Stimulated activated CD8-positive, alpha-beta memory T cell treated with anti-CD3 and anti-CD28 coated beads, Interleukin-2, amount 100 ng/mL, for 1 hour (primary cell): ENCODE measurements at regions not wholly inside any gene's neighbourhood (a gene's known extent, or its start where the extent isn't known, plus 50 kb on each side); places are given as distances from the start of the nearest gene placed in this dataset.
"Not testable (repeated sequence)": the region's sequence is repeated elsewhere in the genome, so short reads cannot be mapped to it uniquely, and the experiment has no call there.

Source experiments
- DNase-seq, 2 donors: peaks; one replicate each; pipeline ENCODE4 v3.0.0-alpha.2; 2020; ENCODE audit warnings: low read depth in 2 of 2

DNA sequence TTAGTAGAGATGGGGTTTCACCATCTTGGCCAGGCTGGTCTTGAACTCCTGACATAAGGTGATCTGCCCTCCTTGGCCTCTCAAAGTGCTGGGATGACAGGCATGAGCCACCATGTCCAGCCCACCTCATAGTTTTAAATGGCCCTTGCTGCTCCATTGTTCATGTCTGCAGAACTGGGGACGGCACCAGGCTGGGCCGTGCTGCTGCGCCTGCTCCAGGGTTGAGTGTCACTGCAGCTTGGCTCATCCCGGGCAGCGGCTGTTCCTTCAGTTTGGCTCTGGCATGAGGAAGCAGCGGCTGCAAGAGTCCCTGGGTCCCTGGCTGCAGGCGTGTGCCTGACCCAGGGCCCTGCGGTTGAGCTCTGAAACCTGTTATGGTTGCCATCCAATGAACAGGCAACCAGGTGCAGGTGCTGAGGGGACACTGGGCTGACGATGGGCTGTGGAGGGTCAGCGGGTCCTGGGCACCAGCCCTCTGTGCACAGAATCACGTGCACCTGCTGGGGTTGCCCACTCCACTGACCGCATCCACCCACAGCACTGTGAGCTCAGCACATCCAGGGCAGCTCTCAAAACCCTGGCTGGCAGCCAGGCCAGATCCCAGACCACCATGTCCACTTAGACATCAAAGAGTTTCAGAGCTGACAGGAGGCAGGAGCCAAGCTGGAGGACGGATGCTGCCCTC lies 70.2 kb upstream of the PPP2R2D start:
- no peak for DNase-seq

DNA sequence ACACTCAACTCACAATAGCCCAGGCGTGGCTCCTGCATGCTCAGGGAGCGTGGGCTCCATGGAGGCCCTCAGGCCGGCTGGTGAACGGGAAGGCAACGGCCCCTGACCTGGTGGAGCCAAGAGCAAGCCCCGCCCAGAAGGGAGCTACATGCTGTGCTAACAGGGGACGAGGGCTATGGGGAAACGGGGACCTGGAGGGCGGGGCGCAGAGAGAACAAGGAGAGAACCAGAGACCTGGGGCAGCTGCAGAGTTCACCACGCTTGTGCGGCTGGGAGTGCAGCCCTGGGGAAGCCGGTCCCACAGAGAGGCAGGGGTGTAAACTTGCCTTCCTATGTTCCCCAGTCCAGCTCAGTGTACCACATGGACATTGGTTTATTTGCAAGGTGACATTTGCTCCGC lies 69.2 kb upstream of the PPP2R2D start:
- no peak for DNase-seq

DNA sequence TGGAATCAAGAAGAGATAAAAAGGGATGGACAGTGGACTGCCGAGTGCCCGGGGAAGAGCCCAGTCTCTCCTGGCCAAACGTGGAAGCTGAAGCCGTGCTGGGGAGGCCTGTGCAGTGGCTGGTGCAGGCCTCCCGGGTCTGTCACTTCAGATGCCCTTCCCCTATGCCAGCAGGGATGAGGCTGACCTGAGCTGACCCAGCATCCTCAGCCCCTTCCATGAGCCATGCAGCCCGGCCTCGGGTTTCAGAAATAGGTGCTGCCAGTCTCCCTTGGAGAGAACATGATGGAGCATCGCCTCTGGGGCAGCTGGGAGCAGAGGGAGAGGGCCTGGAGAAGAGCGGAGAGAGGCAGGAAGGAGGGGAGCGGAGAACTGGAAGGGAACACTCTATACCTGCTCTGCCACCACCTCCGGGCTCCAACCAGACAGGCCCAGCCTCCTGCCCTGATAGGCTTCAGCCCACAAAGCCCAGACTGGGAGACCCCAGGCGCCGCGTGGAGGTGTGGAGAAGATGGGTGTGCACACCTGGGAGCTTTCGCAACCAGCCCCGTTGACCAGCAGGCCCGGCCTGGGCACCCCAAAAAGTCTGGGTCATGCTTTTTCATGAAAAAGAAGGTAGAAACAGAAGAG lies 68.6 kb upstream of the PPP2R2D start:
- DNase-seq: no peak

DNA sequence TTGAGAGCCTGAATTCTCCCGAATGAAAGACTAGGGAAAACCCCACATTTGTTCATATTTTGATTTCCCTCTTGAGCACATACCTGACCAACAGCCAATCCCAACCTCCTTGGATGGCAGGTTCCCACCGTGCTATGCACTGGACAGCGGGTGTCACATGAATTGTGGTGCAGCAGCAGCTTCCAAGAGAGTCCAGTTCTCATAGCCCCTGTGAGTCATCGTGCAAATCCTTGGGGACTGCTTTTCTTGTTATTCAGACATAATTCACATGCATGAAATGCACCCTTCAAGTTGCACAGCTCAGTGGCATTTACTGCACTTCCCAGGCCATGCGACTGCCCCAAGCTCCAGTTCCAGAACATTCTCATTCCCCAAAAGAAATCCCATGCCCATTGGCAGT lies 67.8 kb upstream of the PPP2R2D start:
- no peak for DNase-seq

DNA sequence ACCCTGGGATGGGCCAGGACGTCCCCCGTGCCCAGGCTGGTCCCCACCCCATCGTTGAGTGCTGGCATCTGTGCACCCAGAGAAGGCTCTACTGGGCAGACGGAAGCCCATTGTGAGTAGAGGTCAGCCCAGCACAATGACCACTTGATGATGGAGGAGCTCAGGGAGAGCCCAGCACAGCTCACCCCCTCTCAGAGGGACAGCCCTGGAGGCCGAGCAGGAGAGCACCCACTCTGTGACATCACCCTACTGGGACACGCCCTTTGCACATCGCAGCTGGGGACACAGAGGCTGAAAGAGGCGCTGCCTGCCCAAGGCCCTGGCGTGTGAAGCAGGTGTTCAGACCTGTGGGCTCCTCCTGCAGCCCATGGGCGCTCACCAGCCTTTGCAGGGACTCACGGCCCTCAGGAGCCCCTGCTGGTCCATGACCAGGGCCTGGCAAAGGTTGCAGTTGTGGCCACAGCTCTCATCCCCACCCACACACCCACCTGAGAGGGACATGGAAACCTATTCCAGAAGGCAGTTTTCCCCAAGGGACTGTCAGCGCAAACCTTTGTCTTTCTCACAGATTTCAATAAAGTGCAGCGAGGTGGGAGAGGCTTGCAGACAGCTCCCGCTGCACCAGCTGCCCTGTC lies 67.2 kb upstream of the PPP2R2D start:
- no peak for DNase-seq

DNA sequence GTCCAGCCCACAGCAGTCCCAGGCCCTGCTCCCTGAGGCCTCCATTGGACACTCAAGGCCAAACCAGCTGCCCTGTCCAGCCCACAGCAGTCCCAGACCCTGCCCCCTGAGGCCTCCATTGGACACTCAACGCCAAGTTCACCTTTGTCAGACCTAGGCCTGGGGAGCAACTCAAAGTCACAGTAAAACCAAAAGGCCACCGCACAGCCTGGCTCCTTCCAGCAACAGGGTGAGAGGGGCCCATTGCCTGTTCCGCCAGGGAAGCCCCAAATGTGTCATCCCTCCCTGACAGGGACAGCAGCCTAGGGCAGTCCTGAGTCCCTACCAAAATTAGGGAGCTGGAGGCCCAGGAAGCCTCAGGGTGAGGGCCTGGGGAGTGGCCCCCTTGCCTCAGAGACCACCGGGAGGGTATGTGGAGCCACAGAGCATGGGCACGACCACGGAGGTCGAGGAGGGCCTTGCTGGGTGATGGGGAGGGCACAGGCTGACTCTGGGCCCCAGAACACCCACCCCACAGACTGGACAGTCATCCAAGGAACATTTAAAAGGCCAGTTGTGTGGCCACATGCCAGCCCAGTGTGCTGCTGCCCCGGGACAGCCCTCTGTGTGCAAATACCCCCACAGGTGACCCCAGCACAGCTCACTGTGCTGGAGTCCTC lies 66.5 kb upstream of the PPP2R2D start:
- DNase-seq: no peak

DNA sequence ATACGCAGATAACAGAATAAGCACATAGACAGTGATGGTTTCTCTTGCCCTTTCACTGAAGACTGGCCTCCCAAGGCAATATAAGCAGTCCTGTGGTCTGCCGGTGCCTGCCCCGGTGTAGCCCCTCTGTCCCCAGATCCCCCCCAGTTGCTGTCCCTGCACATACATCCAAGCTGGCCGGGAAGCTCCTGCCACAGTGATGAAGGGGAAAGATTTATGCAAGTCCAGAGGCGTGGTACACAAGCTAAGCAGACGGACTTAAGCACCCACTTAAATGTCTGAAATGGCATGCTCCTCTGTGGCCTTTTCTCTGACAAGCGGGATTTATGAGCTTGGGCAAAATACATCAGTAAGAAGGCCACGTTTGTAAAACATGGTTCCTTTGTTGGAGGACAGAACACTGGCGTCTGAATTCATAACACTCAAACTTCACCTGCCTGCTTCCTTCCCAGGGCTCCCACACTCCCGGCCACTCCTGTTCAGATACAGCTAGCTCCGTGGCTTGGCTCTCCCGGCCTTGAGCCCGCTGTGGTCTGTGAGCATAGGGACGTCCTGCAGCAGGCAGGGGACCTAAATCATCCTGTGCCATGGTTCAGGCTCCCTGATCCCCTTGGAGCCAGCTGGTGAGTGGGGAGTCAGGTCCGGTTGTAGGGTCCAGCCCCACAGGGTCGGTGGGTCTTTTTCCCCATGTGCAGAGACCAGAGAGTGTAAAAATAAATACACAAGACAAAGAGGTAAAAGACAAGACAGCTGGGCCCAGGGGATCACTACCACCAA lies 61.7 kb upstream of the PPP2R2D start:
- DNase-seq: no peak

DNA sequence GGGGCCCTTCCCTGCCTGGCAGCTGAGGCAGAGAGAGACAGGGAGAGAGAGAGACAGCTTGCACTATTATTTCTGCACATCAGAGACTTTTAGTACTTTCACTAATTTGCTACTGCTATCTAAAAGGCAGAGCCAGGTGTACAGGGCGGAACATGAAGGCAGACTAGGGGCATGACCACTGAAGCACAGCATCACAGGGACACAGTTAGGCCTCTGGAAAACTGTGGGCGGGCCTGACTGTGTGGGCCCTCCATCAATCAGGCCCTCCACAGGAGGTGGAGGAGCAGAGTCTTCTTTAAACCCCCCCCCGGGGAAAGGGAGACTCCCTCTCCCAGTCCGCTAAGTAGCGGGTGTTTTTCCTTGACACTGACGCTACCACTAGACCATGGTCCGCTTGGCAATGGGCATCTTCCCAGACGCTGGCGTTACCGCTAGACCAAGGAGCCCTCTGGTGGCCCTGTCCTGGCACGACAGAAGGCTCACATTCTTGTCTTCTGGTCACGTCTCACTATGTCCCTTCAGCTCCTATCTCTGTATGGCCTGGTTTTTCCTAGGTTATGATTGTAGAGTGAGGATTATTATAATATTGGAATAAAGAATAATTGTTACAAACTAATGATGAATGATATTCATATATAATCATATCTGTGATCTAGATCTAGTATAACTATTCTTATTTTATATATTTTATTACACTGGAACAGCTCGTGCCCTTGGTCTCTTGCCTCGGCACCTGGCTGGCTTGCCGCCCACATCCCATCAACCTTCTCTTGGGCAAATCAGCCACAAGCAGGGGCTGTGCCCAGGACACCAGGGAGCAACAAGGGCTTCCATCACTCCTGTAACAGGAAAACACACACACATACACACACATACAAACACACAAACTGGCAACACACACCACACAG lies 60.7 kb upstream of the PPP2R2D start:
- not testable (repeated sequence) for DNase-seq

DNA sequence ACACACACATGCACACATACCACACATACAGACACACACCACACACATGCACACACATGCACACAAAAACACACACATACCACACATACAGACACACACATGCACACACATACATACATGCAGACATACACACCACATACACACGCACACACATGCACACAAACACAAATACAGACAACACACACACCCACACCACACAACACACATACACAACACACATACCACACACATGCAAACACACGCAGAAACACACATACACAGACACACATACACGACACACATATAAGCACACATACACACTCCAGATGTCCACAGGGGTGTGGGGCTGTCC lies 60.1 kb upstream of the PPP2R2D start:
- DNase-seq: no peak

DNA sequence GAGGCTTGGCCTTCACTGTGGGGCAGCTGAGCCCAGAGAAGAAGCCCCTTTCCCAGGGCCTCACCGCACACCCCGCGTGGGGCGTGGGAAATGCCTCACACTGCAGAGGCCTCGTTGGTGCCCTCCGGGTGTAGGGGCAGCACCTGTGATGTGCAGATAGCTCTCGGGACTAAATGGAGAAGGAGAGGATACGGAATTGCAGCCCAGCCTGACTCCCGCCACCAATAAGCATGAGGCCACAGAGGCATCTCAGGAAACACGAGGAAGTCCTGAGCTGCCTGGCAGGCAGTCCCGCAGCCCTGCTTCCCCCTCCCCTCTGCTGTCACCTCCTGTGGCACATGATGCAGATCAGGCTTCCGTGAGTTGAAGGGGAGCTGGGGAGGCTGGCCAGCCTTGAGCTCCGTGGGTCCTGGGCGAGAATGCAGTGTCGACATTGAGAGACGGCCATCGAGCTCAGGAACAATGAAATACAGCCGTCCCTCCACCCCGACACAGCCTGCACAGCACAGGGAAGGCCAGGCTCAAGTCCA lies 59.6 kb upstream of the PPP2R2D start:
- no peak for DNase-seq

DNA sequence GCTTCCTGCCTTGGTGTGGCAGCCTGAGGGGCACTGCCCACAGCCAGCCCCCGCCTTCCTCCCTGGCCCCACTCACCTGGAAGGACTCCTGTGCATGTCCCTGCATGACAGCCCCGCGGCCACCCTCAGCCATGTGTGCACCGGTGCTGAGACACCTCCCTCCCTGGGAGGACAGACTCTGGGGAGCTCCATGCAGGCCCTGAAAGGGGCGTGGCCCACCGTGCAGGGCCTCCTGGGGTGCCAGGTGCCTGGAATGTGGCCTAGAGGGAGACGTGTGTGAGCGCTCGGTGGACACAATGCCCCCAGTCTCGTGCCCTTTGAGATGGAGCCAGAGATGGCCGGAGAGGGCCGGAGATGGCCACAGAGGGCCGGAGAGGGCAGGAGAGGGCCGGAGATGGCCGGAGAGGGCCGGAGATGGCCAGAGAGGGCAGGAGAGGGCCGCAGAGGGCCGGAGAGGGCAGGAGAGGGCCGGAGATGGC lies 59.1 kb upstream of the PPP2R2D start:
- DNase-seq: no peak

DNA sequence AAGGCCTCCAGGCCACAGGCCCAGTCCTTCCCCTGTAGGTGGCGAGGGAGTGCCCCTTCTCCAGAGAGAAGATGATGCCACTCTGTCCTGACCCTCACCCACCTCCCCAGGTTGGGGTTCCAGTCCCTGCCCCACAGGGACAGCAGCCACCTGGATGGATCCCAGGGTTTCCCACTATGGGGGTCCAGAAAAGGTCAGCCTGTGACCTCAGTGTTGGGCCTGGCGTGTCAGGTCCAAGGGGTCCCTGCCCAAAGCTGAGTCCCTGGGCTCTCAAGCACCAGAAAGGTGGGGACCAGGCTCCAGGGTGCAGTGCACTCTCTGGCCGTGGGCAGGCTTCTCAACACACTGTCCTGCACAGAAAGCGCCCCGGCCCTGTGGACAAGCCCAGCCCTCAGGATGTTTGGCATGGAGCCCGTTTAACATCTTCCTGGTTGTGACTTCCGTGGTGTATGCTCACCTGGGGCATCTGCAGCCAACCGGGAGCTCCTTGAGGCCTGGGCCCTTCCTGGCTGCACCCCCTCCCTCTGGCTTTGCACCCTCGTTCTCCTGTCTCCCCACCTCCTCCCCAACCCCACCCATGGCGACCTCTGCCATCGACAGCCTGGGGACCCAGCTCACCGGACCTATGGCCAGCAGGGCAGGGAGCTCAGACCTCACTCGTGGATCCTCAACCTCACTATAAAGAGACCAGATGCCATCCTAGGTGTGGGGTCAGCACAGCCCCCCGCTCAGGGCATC lies 58.3 kb upstream of the PPP2R2D start:
- no peak for DNase-seq

DNA sequence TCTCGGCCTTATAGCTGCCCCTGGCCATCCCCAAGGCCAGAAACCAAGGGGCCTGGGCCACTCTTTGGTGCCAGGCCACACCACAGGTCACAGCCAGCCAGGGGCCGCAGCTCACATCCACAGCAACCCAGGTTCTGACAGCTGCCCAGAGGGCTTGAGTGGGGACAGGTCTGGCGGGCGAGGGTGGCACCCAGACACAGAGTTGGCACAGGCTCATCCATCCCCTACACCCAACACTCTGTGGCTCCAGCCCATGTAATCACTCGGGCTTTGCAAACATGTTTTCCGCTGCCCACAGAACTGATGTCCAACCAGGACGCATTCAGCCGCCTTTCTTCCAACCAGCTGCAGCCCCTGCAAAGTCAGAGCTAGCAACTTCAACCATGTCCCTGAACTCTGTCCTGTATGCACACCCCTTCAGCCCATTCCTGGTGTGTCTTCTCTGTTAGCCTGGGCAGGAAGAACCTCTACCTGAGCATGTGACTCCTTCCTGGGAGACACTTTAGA lies 57.7 kb upstream of the PPP2R2D start:
- DNase-seq: no peak

DNA sequence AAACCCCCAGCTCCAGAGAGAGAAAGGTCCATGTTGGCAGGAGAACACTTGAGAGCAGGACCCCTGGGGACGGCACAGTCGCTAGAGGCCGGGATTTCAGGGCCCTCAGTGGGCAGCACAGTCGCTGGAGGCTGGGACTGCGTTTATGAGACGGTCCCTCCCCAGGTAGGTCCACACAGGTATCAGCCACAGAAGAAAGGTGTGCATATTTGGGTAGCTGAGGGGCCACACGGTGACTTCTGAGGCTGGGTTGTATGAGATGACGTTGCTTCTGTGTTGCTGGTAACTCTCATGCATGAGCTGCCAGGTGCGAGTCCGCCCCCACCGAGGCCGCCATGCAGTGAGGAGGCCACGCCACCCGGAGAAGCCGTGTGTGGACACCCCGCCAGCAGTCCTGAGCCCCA lies 56.9 kb upstream of the PPP2R2D start:
- no peak for DNase-seq

DNA sequence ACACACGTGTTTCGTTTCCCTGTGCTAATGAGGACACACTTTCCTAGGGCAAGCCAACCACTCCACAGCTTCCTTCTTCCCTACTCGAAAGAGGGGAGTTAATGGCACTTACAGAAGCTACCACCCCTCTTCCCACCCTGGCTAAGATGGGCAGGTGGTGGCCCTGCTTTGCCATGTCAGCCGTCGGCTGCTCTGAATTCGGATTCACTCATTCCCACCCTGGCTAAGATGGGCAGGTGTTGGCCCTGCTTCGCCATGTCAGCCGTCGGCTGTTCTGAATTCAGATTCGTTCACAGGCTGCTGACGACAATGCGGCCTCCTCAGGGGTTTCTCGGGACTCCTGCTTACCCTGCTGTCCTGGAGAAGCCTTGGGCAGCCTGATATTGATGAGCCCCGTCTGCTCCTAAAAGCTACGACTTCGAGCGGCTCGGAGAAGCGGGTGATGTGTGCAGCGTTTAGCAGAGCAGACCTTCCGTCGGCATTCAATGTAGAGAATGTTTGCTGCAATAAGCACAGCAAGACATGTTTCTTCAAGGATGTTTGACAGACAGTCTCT lies 56.2 kb upstream of the PPP2R2D start:
- no peak for DNase-seq

DNA sequence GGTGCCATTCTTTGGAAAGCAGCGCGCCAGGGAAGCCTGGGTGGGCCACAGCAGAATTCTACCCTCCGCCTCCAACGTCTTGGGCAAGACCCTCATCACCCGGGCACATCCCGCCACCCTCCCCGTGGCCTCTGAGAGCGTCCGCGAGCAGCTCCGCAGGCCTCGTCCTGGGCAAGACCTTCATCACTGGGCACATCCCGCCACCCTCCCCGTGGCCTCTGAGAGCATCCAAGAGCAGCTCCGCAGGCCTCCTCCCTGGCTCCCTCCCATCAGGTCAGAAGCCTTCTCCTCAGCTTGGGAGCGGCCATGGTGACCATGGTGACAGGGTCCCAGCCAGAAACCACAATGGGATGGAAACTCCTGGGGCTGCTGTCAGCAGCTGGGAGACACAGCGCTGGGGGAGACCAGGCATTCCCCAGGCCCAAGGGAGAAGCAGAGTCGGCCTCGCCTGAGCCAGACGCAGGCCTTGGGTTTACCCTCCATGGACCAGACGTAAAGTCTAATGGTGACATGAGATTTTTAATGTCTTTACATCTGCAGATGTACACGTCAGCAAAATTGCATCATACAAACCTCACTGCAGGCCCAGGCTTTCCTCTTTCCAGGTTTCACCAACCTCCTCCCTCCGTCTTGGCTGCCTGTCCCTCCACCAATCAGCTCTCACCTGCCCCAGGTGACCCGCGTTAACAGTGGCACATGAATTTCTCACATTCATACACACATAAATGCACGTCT lies 55.1 kb upstream of the PPP2R2D start:
- DNase-seq: no peak

DNA sequence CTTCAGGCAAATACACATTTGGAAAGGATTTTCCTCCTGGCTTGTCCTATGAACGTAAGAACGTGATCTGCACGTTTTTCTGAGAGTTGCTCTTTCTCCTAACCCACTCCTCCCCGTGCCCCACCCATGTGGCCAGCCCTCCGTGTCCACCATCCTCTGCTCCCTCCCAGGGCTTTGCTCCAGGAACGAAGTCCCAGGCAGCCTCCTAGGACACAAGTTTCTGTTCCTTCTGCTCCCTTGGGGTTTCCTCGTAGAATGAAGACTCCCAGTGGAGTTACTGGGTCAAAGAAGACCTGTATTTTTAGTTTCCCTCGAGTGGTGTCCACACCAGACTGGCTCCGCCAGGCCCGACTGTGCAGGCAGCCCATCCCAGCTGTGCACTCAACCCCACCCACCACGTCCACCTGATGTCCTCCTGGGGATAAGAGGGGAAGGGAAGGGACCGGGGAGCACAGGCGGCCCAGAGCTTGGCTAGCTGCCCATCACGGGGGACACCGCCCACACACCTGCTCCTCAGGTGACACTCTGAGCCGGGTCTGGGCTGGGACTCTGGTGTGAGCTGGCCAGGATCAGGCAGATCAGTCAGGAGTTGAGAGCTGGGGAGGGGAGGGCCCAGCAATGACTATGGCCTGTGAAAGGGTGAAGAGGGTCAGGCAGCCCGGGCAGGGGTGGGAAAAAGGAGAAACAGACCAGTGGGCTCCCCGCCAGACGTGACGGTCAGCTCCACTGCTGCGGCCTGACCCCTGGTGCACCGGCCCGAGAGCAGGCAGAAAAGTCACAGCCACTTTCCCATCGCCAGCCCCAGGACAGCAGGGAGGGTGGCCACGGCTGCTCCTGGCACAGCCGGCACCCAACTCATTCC lies 54.3 kb upstream of the PPP2R2D start:
- no peak for DNase-seq

DNA sequence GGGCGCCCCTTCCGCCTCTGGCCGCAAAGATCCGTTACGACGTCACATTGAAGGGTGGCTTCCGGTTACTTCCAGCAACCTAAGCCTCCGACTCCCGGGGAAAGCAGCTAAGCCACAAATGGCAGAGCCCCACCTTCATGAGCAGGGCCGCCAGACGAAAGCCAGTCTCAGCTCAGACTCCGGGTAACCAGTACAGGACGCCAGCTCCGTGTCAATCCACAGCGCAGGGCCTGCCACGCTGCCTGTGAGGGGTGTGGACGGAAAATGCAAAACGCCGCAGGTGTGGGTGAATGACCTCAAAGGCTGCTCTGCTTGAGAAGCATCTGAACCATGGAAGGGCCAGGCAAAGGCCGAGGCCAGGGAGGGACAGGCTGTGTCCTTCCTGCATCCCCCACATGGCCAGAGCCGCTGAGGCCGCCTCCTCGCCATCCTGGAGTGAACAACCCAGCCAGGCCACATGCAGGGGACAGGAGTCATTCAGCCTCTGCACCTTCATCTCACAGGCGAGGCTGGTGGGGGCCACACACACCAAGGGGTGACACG lies 53.5 kb upstream of the PPP2R2D start:
- DNase-seq: no peak
